ENCODE measurements at regions not wholly inside any gene's neighbourhood (a gene's known extent, or its start where the extent isn't known, plus 50 kb on each side); places are given as distances from the start of the nearest gene placed in this dataset.

GRCh38 chr2:204108330-204108751 lies 171.8 kb downstream of the ICOS start:
- peak in 1 of 3 experiments; percentile 23 for DNase-seq (ENCODE audit: low read depth in 2 of 3, low spot score in 2 of 3)

- no peak for DNase-seq (ENCODE audit: low read depth in 2 of 3, low spot score in 2 of 3)
These were observed 172.3 kb downstream of the ICOS start for GRCh38 chr2:204108781-204109295.

DNA sequence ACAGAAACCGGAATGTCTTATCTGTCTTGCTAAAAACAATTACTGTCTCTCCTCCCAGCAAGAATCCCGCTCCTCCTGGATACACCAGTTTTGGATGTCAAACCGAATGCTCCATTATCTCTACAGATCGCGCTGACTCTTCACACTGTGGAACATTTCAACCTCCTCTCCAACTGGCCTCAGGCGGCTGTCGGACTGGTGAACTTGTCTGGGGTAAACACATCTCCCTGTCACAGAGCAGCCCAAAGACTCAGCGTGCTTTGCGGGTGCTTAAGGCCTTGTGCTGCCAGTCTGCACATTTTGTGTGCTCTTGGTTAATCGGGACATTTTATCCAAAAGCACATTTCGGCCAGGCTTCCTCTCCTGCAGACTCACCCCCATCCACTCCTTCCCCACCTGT lies 173.1 kb downstream of the ICOS start:
- DNase-seq (ENCODE audit: low read depth in 2 of 3, low spot score in 2 of 3): no peak

DNA sequence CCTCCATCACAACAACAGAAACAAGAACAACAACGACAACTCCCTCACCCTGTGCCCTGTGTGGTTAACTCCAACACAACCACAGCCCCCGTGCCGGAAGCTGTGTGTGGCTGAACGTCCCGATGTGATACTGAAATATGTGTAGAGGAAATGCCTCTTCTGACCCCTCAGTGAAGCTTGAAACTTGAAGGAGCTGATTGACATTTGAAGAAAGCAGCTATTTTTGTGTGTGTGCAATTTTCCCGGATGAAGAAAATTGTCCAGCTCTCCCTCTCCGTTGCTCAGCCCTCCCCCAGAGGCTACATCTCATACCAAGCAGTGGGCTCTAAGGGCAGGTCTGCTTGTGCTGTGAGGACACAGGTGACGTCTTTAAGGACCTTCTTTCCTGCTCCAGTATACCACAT lies 173.8 kb downstream of the ICOS start:
- DNase-seq (ENCODE audit: low read depth in 2 of 3, low spot score in 2 of 3): peak; percentile 34 to 60 (median 44)

- no peak for DNase-seq (ENCODE audit: low read depth in 2 of 3, low spot score in 2 of 3)
These were observed 174.4 kb downstream of the ICOS start for GRCh38 chr2:204110751-204111516.

DNA sequence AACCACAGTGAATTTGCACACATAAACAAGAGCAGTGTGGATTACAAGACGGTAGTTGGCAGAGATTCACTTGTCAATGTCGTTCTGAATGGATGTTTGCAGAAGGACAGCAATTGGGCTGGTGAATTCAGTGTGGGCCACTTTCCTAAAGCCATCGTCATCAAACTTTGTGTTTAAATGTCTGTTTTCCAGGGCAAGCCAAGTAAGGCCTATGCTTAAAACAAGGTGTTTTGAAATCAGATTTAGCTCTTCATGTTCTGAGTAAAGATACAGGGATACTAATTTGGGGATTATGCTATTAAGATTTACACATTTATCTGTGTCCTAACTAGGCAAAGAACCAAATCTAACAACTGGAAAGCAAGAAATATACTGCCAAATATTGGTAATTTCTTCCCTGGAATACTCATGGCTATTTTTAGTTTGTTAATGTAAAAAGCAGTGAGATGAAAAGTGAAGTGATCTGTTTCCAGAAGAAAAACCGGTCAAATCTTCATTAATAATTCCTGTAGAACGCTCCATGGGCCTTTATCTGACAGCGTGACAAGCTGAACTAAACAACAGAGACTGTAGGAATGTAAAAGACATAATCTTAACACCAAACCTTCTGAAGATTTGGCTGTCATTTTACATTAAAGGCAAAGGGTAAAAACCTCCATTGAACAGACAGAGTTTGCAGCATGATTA lies 175.7 kb downstream of the ICOS start:
- DNase-seq (ENCODE audit: low read depth in 2 of 3, low spot score in 2 of 3): no peak

GRCh38 chr2:204114295-204115136 lies 178.0 kb downstream of the ICOS start:
- DNase-seq (ENCODE audit: low read depth in 2 of 3, low spot score in 2 of 3): no peak

DNA sequence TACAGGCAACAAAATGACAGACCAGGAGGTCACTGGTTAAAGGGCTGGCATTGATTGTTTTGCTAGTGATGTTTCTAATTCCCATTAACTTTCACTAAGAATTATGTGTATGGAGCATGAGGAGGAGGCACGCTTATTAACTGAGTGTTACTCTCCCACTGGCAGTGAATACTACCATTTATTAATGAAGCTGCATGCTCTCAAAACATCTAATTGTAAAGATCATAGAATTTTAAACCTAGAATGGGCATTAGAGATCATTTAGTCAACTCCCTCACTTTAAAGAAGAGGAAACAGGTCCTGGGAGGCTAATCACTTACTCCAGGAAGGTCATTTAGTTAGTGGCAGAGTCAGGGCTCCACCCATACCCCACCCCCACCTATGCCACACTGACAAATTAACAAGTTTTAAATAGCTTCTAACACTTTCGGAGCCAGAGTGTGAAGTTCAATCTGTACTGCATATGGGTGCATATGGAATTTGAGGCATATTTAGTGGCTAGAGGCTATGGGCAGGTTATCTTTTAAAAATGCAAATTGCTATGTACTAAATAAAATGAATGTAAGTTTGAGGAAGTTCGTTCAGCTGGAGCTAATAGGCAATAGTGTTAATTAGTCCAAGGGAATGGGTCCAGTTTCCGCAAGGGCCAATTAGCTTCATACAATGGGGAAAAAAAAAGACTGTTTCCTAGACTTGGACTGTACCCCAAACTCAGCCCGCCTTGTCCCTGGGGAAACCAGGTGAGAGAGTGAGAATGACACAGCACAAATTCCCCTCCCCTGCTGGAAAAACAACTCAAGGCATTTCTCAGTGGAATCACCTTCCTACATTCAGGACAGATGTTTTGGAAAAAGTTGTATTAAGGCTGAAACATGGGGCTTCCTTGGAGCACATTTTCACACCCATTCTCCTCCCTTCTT lies 178.8 kb downstream of the ICOS start:
- no peak for DNase-seq (ENCODE audit: low read depth in 2 of 3, low spot score in 2 of 3)

- no peak for DNase-seq (ENCODE audit: low read depth in 2 of 3, low spot score in 2 of 3)
These were observed 179.7 kb downstream of the ICOS start for GRCh38 chr2:204116159-204116792.

- no peak for DNase-seq (ENCODE audit: low read depth in 2 of 3, low spot score in 2 of 3)
These were observed 185.9 kb downstream of the ICOS start for GRCh38 chr2:204122425-204122824.

DNA sequence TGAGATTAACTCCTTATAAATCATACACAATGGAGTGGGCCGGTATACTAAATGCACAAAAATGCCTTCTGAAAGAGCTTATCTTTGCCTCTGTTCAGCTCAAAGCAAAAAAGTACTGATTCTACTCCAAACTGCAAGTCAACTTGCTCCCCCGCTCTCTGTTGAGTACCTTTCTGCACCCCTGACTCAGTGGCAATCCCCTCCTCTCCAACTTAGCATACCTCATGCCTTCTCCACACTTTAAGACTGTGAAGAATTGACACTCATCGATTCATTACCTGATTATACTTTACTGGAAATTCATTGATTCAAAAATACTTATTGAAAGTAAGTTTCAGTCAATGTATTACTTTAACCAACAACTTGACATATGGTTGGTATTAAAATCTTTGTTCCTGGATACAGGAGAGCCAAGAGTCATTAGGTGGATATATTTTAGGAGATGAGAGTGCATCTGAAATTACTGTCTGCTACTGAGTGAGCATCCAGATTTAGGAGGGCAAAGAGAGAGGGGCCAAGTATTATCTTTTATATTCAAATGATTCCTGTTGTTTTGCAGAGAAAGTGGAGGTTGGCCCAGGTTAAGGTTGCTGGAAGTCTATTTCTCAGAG lies 187.7 kb downstream of the ICOS start:
- no peak for DNase-seq (ENCODE audit: low read depth in 2 of 3, low spot score in 2 of 3)

GRCh38 chr2:204126705-204127104 lies 190.1 kb downstream of the ICOS start:
- no peak for DNase-seq (ENCODE audit: low read depth in 2 of 3, low spot score in 2 of 3)

DNA sequence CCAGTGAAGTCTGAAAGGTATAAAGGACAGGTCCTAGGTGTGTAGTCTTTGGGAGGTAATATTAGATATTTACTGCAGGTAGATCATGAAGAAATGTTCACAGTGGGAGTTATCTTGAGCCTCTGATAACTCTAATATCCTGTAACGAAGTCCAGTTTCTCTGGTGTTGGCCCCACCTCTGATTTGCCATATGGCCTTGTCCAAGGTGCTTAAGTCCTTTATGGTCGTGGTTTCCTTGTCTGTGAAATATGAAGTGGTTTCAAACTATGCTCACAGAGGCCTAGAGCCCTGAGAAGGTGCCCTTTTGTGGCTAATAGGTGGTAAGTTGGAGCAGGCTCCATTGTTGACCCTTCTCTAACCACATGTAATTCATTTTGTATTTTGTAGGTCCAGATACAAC lies 190.7 kb downstream of the ICOS start:
- no peak for DNase-seq (ENCODE audit: low read depth in 2 of 3, low spot score in 2 of 3)

- DNase-seq (ENCODE audit: low read depth in 2 of 3, low spot score in 2 of 3): no peak
These were observed 193.2 kb downstream of the ICOS start for GRCh38 chr2:204129591-204130294.

GRCh38 chr2:204131621-204132020 lies 195.1 kb downstream of the ICOS start:
- DNase-seq (ENCODE audit: low read depth in 2 of 3, low spot score in 2 of 3): no peak

DNA sequence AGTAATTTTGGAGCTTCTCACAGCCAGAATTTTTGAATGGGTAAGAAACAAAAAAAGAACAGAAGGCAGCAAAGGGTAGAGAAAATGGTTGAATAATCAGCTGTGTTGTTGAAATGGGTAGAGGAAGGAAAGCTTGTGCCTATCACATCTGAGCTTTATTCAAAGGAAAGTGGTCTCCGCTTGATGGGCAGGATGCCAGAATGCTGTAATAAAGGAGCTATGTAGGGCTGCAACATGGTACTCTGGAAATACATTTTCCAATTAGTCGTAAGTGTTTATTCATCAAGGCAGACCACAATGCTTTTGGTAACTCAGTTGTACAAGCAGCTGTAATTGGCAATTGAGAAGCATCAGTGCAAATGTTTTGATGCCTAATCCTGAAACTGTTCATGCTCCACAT lies 196.9 kb downstream of the ICOS start:
- no peak for DNase-seq (ENCODE audit: low read depth in 2 of 3, low spot score in 2 of 3)

DNA sequence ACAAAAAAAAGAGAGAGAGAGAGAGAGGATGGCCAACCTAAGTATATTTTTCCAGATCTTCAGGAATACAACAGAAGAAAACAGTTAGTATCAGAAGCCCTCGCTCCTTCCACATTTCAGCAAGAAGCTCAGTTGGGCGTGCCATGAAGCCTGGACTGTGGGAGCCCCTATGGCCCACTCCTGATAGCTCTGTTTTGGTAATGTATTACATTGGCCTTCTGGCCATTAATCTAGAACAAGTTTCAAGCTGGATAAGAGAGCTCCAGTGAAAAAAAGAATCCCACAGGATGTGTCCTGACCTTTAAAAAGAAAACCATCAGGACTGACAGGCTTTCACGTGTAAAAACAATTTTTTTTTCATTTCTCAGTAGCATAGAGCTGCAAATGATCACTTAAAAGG lies 197.9 kb downstream of the ICOS start:
- DNase-seq (ENCODE audit: low read depth in 2 of 3, low spot score in 2 of 3): no peak

- DNase-seq (ENCODE audit: low read depth in 2 of 3, low spot score in 2 of 3): no peak
These were observed 199.2 kb downstream of the ICOS start for GRCh38 chr2:204135752-204136151.

GRCh38 chr2:204138206-204138605 lies 201.6 kb downstream of the ICOS start:
- DNase-seq (ENCODE audit: low read depth in 2 of 3, low spot score in 2 of 3): no peak

Data from activated CD8-positive, alpha-beta memory T cell treated with anti-CD3 and anti-CD28 coated beads for 48 hours (primary cell).